ENCODE measurements at regions not wholly inside any gene's neighbourhood (a gene's known extent, or its start where the extent isn't known, plus 50 kb on each side); places are given as distances from the start of the nearest gene placed in this dataset.

DNA sequence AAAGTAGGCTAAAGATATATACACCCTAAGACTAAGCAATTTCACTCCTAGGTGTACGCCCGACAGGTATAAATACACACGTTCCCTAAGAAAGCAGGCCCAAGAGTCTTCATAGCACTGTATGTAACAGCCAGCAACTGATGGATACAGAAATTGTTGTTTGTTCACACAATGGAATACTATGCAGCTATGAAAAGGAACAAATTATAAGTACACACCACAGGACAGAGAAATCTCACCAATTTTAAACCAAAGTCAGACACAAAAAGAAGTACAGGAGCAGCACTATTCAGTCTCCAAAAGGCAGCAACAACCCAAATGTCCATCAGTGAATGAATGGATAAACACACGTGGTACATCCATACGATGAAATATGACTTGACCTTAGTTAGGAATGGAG is 106.1 kb downstream of the LITAF start:
- Histone ChIP-seq H3K4me3 (no peak overlapping the region), H3K36me3 (no peaks in the 10 kb centered on the region), H3K9me3 (peaks cover 0 to 3% of the 10 kb centered on the region in 2 donors), H3K4me1 (no peaks in the 10 kb centered on the region), H3K27me3 (no peaks in the 10 kb centered on the region), H3K27ac (no peak overlapping the region)
- no peak for DNase-seq
- 94 to 100% methylated on average over 2 to 5 of the region's 5 CpGs for WGBS, 2 donors (ENCODE audit: low coverage in 1 of 2)
- intact Hi-C loops (cut with DNase I; ENCODE audit: low total_unique reads) (loop anchor here (5.0 kb wide), 1 partner anchor 562 kb away; no protein-coding TSS in a partner anchor), in situ Hi-C loops (cut with MboI; ENCODE audit: low pct_ligation_motif_present in 1 of 4, low pct_unique_long_range_greater_than_20kb in 1 of 4, low sequenced_read_pairs in 3 of 4) (no loop called here)
- TF ChIP-seq EP300 (IDR thresholded peaks at IDR 0.05; ENCODE audit: low read depth) (no peak), POLR2AphosphoS5 (IDR thresholded peaks at IDR 0.05) (no peak), POLR2A (IDR thresholded peaks at IDR 0.05) (no peak)

DNA sequence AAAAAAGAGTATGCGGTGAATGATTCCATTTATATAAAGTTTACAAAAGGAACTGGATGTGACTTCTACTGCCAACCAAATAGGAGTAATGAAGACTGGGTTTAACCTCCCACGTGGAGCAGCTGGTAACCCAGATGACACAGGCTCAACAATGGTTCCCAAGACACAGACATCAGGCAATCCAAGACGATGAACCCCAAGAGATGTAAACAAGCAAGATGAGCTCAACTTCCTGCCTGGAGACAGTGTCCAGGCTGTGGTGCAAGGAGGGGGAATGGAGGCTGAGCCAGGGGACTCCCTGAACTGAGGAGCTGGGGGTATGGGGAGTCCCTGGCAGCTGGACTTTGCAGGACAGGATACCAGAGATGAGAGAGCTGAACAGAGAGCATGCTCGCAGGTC is 104.7 kb downstream of the LITAF start:
- intact Hi-C loops (cut with DNase I; ENCODE audit: low total_unique reads) (loop anchor here (1.0 to 5.0 kb wide), 2 partner anchors 47 to 560 kb away; no protein-coding TSS in a partner anchor), in situ Hi-C loops (cut with MboI; ENCODE audit: low pct_ligation_motif_present in 1 of 4, low pct_unique_long_range_greater_than_20kb in 1 of 4, low sequenced_read_pairs in 3 of 4) (no loop called here)
- H3K27me3 ChIP-seq = no peaks in the 10 kb centered on the region
- WGBS, 2 donors (ENCODE audit: low coverage in 1 of 2) = 54 to 79% methylated on average over 3 to 4 of the region's 4 CpGs
- TF ChIP-seq POLR2AphosphoS5 (IDR thresholded peaks at IDR 0.05) = no peak
- TF ChIP-seq, protein P1, sequence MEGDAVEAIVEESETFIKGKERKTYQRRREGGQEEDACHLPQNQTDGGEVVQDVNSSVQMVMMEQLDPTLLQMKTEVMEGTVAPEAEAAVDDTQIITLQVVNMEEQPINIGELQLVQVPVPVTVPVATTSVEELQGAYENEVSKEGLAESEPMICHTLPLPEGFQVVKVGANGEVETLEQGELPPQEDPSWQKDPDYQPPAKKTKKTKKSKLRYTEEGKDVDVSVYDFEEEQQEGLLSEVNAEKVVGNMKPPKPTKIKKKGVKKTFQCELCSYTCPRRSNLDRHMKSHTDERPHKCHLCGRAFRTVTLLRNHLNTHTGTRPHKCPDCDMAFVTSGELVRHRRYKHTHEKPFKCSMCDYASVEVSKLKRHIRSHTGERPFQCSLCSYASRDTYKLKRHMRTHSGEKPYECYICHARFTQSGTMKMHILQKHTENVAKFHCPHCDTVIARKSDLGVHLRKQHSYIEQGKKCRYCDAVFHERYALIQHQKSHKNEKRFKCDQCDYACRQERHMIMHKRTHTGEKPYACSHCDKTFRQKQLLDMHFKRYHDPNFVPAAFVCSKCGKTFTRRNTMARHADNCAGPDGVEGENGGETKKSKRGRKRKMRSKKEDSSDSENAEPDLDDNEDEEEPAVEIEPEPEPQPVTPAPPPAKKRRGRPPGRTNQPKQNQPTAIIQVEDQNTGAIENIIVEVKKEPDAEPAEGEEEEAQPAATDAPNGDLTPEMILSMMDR (IDR thresholded peaks at IDR 0.05) = no peak
- no peak for TF ChIP-seq EP300 (IDR thresholded peaks at IDR 0.05; ENCODE audit: low read depth)
- no peak for TF ChIP-seq POLR2A (IDR thresholded peaks at IDR 0.05)
- no peak overlapping the region for H3K4me3 ChIP-seq
- no peak for DNase-seq
- H3K9me3 ChIP-seq = peaks cover 0 to 3% of the 10 kb centered on the region in 2 donors
- no peaks in the 10 kb centered on the region for H3K36me3 ChIP-seq
- no peak overlapping the region for H3K27ac ChIP-seq
- H3K4me1 ChIP-seq = no peaks in the 10 kb centered on the region

DNA sequence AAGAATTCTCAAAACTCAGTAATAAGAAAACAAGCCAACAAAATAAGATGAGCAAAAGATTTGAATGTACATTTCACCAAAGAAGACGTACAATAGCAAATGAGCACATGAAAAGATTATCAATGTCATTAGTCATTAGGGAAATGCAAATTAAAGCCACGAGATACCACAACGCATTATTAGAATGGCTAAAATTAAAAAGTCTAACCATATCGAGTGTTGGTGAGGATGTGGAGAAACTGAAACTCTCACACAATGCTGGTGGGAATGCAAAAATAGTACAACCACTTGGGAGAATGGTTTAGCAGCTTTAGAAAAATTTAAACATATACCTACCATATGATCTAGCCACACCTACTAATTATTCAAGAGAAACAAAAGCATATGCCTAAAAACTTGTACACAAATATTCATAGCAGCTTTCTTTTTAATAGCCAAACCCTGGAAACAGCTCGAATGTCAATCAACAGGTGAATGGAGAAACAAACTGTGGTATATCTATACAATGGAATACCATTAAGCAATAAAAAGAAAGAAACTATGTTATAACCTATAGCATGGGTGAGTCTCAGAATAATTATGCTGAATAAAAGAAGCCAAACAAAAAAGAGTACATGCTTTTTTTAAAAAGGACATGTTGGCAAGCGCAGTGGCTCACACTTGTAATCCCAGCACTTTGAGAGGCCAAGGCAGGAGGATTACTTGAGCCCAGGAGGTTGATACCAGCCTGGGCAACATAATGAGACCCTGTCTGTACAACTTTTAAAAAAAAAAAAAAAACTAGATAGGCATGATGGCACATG is 103.6 kb downstream of the LITAF start:
- Histone ChIP-seq H3K4me1 (no peaks in the 10 kb centered on the region), H3K4me3 (no peak overlapping the region), H3K27me3 (no peaks in the 10 kb centered on the region), H3K9me3 (peaks cover 0 to 3% of the 10 kb centered on the region in 2 donors), H3K36me3 (no peaks in the 10 kb centered on the region), H3K27ac (no peak overlapping the region)
- in situ Hi-C loops (cut with MboI; ENCODE audit: low pct_ligation_motif_present in 1 of 4, low pct_unique_long_range_greater_than_20kb in 1 of 4, low sequenced_read_pairs in 3 of 4) (no loop called here), intact Hi-C loops (cut with DNase I; ENCODE audit: low total_unique reads) (loop anchor here (1.0 to 5.0 kb wide), 2 partner anchors 48 to 559 kb away; no protein-coding TSS in a partner anchor)
- TF ChIP-seq POLR2A (IDR thresholded peaks at IDR 0.05) (no peak), POLR2AphosphoS5 (IDR thresholded peaks at IDR 0.05) (no peak), EP300 (IDR thresholded peaks at IDR 0.05; ENCODE audit: low read depth) (no peak)
- TF ChIP-seq, protein P1 (IDR thresholded peaks at IDR 0.05) = no peak
- WGBS, 2 donors (ENCODE audit: low coverage in 1 of 2) = 73 to 76% methylated on average over 6 of the region's 6 CpGs
- DNase-seq = no peak

DNA sequence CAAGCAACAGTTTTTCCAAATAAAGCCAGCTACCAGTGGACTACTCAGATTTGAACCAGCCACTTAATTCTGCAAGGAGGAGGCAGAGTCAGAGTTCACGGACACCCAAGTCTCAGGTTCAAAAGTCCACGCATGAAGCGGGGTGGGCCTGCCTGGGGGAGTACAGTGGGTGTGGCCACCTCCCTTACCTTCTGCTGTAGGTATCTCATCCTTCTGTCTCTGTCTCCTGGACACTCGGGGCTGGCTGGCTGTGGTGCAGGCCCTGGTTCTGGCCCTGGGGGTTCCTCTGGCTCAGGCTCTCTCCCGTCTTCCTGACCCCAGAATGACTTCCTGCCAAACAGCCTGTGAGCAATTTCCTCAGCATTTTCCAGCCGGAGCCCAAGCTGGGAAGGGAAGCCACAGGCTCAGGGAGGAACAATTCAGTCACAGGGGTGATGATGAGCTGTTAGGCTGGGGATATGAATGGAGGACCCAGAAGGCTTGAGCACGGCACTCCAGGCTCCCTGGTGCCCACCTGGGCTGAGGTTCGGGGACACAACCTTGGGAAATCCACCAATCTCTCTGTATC is 101.9 kb downstream of the LITAF start:
- Histone ChIP-seq H3K4me1 (peaks cover 0 to 8% (median 3%) of the 10 kb centered on the region in 4 donors), H3K9me3 (peaks cover 0 to 3% of the 10 kb centered on the region in 2 donors), H3K27me3 (no peaks in the 10 kb centered on the region), H3K4me3 (no peak overlapping the region), H3K27ac (no peak overlapping the region), H3K36me3 (no peaks in the 10 kb centered on the region)
- in situ Hi-C loops (cut with MboI; ENCODE audit: low pct_ligation_motif_present in 1 of 4, low pct_unique_long_range_greater_than_20kb in 1 of 4, low sequenced_read_pairs in 3 of 4) = no loop called here
- DNase-seq = no peak
- no peak for TF ChIP-seq EP300 (IDR thresholded peaks at IDR 0.05; ENCODE audit: low read depth)
- TF ChIP-seq, protein P1 (IDR thresholded peaks at IDR 0.05) = no peak
- TF ChIP-seq POLR2A (IDR thresholded peaks at IDR 0.05) = no peak
- TF ChIP-seq POLR2AphosphoS5 (IDR thresholded peaks at IDR 0.05) = no peak
- 80 to 86% methylated on average over 1 to 8 of the region's 8 CpGs for WGBS, 2 donors (ENCODE audit: low coverage in 1 of 2)
- intact Hi-C loops (cut with DNase I; ENCODE audit: low total_unique reads) = loop anchor here (5.0 kb wide), 1 partner anchor 558 kb away; no protein-coding TSS in a partner anchor

Data from transverse colon (tissue), 4 donors.